Astrocyte of the spinal cord (primary cell): ENCODE measurements at regions not wholly inside any gene's neighbourhood (a gene's known extent, or its start where the extent isn't known, plus 50 kb on each side); places are given as distances from the start of the nearest gene placed in this dataset.

Experiments used
- DNase-seq: peaks from one replicate; pipeline ENCODE4 v3.0.0; 2011; ENCODE audit warnings: low read depth, low spot score
- H3K4me3 ChIP-seq: 2 replicates; pipeline ENCODE4 v1.5.1; 2011; ENCODE audit warnings: low read depth, mild to moderate bottlenecking, low read length, moderate library complexity
- CTCF ChIP-seq: IDR thresholded peaks from 2 replicates; pipeline ENCODE4 v1.5.1; 2012; ENCODE audit warnings: low read depth, mild to moderate bottlenecking, low read length, inconsistent platforms
- in situ Hi-C: cut with HindIII; loops from 2 replicates; pipeline ENCODE4 v1.10.0; 2017; ENCODE audit warnings: low sequenced_read_pairs

GRCh38 chr20:57006411-57007170, 259.9 kb downstream of the BMP7 start:
- no peak for TF ChIP-seq CTCF
- in situ Hi-C loops, result no loop called here
- DNase-seq, result peak; percentile 28
- no peak overlapping the region for H3K4me3 ChIP-seq

- no peak for DNase-seq
- in situ Hi-C loops, result no loop called here
- TF ChIP-seq CTCF, result no peak
- H3K4me3 ChIP-seq, result no peak overlapping the region
Observed at GRCh38 chr20:57007171-57007540, 259.3 kb downstream of the BMP7 start.

- H3K4me3 ChIP-seq, result no peak overlapping the region
- in situ Hi-C loops, result no loop called here
- TF ChIP-seq CTCF, result no peak
- DNase-seq, result no peak
Observed at GRCh38 chr20:57008217-57008616, 258.2 kb downstream of the BMP7 start.

- no peak overlapping the region for H3K4me3 ChIP-seq
- TF ChIP-seq CTCF, result no peak
- no peak for DNase-seq
- in situ Hi-C loops, result no loop called here
Observed at GRCh38 chr20:57009355-57009754, 257.1 kb downstream of the BMP7 start.

- no peak for DNase-seq
- TF ChIP-seq CTCF, result no peak
- in situ Hi-C loops, result no loop called here
- no peak overlapping the region for H3K4me3 ChIP-seq
Observed at GRCh38 chr20:57009775-57010174, 256.7 kb downstream of the BMP7 start.

- TF ChIP-seq CTCF, result no peak
- DNase-seq, result no peak
- H3K4me3 ChIP-seq, result no peak overlapping the region
- in situ Hi-C loops, result no loop called here
Observed at GRCh38 chr20:57012691-57013090, 253.8 kb downstream of the BMP7 start.

- in situ Hi-C loops, result no loop called here
- no peak for TF ChIP-seq CTCF
- no peak for DNase-seq
- H3K4me3 ChIP-seq, result no peak overlapping the region
Observed at GRCh38 chr20:57013217-57013616, 253.2 kb downstream of the BMP7 start.
